Upper lobe of left lung (tissue), 6 donors: ENCODE measurements at regions not wholly inside any gene's neighbourhood (a gene's known extent, or its start where the extent isn't known, plus 50 kb on each side); places are given as distances from the start of the nearest gene placed in this dataset.

Source experiments
- ATAC-seq, 2 donors: fragments of 200-7000 bp; cut with Tn5 transposase; one replicate each; pipeline ENCODE4 v1.9.1; 2022; ENCODE audit warnings: mild to moderate bottlenecking in 2 of 2, moderate library complexity in 2 of 2; ENCODE audit not compliant: low FRiP score in 2 of 2
- DNase-seq, 2 donors: peaks; one replicate each; pipeline ENCODE4 v3.0.0-alpha.2; 2019 to 2020
- H3K27ac ChIP-seq, 4 donors: fragments of 200-600 bp; sonication (generic); one replicate each; pipeline ENCODE4 v1.5.1; 2016 to 2019
- H3K27me3 ChIP-seq, 4 donors: fragments of 200-600 bp; sonication (generic); one replicate each; pipeline ENCODE4 v1.5.1; 2017 to 2019
- H3K36me3 ChIP-seq, 4 donors: fragments of 200-600 bp; sonication (generic); one replicate each; pipeline ENCODE4 v1.5.1; 2016 to 2019
- H3K4me1 ChIP-seq, 4 donors: fragments of 200-600 bp; sonication (generic); one replicate each; pipeline ENCODE4 v1.5.1; 2018 to 2019
- H3K4me3 ChIP-seq, 4 donors: fragments of 200-600 bp; sonication (generic); one replicate each; pipeline ENCODE4 v1.5.1; 2017 to 2019; ENCODE audit warnings: mild to moderate bottlenecking in 2 of 4, moderate library complexity in 1 of 4
- H3K9me3 ChIP-seq, 4 donors: fragments of 200-600 bp; sonication (generic); one replicate each; pipeline ENCODE4 v1.5.1; 2018 to 2019
- CTCF ChIP-seq, 6 experiments: fragments of 450-650 bp in 4 of 6; fragments of 200-600 bp in 2 of 6; sonication (generic) in 2 of 6; IDR thresholded peaks; one replicate each; pipeline ENCODE4 v1.5.1; 2016 to 2019; ENCODE audit warnings: antibody characterized with exemption in 6 of 6
- EP300 ChIP-seq, 4 donors: sonication (generic); formaldehyde crosslinking; IDR thresholded peaks; one replicate each; pipeline ENCODE4 v1.5.1; 2017; ENCODE audit warnings: antibody characterized with exemption in 4 of 4, control low read depth in 2 of 4
- POLR2A ChIP-seq, 4 donors: fragments of 450-650 bp; IDR thresholded peaks; one replicate each; pipeline ENCODE4 v1.5.1; 2016 to 2017; ENCODE audit warnings: antibody characterized with exemption in 4 of 4, mild to moderate bottlenecking in 2 of 4
- POLR2AphosphoS5 ChIP-seq, 2 donors: sonication (generic); formaldehyde crosslinking; IDR thresholded peaks; one replicate each; pipeline ENCODE4 v1.5.1; 2017; ENCODE audit warnings: antibody characterized with exemption in 2 of 2
- WGBS, 2 donors: methylation state at CpG; one replicate each; pipeline ENCODE4 v1.1.5; 2017 to 2018; 5-methylcytosine and 5-hydroxymethylcytosine counted together
- donor health status: DM: no; HTN: no; CAD: no; lungs with moderate emphysema.
- donor health status: DM: no; HTN: yes; CAD: no; lungs with severe emphysema.

DNA sequence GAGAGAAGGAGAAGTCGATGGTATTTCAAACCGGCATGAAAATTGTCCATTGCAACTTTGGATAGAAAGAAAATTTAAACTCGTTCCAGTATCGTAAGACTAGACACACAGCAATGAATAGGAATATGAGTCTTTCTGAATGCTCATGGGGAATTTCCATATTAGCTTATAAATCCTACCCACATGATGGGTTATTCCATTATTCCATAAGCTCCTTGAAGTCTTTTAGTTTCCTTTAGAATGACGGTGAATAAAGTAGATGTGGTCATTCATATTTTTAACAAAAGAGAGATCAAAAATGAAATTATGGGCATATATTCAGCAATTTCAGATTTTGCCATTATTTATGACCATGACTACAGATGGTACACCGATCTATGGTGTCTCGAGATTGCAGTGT is 163.4 kb upstream of the HMGA2 start:
- no peaks in the 10 kb centered on the region for H3K36me3 ChIP-seq
- no peak for DNase-seq
- H3K27me3 ChIP-seq = no peaks in the 10 kb centered on the region
- no peaks in the 10 kb centered on the region for H3K4me1 ChIP-seq
- no peak overlapping the region for H3K4me3 ChIP-seq
- H3K9me3 ChIP-seq = no peaks in the 10 kb centered on the region
- no peak for TF ChIP-seq EP300 (IDR thresholded peaks at IDR 0.05)
- no peak for TF ChIP-seq POLR2AphosphoS5 (IDR thresholded peaks at IDR 0.05)
- no peak for TF ChIP-seq CTCF (IDR thresholded peaks at IDR 0.05)
- no peak for TF ChIP-seq POLR2A (IDR thresholded peaks at IDR 0.05)
- no peak overlapping the region for H3K27ac ChIP-seq
- no peak for ATAC-seq
- WGBS, 2 donors = 95 to 97% methylated on average over 7 of the region's 7 CpGs

DNA sequence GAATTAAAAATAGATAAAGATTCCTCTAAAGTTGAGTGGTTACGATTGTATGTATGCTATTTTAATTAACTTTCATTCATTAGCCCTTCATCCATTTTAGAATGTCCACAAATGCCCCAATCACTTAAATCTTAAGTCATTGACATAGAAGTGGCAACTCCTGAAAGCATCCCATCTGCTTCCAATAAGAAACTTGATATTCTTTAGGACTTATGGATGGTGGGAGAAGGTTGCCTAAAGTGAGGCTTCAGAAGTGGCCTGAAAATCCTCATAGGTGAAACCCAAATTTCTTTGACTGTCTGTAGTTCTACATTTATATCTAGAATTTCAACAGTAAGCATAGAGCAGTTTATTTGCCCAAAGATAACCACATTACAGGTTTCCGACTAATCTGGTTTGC is 161.7 kb upstream of the HMGA2 start:
- Histone ChIP-seq H3K27ac (no peak overlapping the region), H3K36me3 (no peaks in the 10 kb centered on the region), H3K4me1 (no peaks in the 10 kb centered on the region), H3K4me3 (no peak overlapping the region), H3K9me3 (no peaks in the 10 kb centered on the region), H3K27me3 (no peaks in the 10 kb centered on the region)
- DNase-seq (no peak), ATAC-seq (no peak)
- WGBS, 2 donors = 96% methylated on average over 2 of the region's 2 CpGs
- TF ChIP-seq POLR2AphosphoS5 (IDR thresholded peaks at IDR 0.05) = no peak
- TF ChIP-seq CTCF (IDR thresholded peaks at IDR 0.05) = no peak
- no peak for TF ChIP-seq EP300 (IDR thresholded peaks at IDR 0.05)
- no peak for TF ChIP-seq POLR2A (IDR thresholded peaks at IDR 0.05)

- H3K36me3 ChIP-seq = no peaks in the 10 kb centered on the region
- 91 to 93% methylated on average over 5 of the region's 5 CpGs for WGBS, 2 donors
- TF ChIP-seq POLR2AphosphoS5 (IDR thresholded peaks at IDR 0.05) (no peak), POLR2A (IDR thresholded peaks at IDR 0.05) (no peak), CTCF (IDR thresholded peaks at IDR 0.05) (no peak), EP300 (IDR thresholded peaks at IDR 0.05) (no peak)
- H3K27ac ChIP-seq = no peak overlapping the region
- no peak overlapping the region for H3K4me3 ChIP-seq
- no peak for ATAC-seq
- no peaks in the 10 kb centered on the region for H3K4me1 ChIP-seq
- H3K9me3 ChIP-seq = no peaks in the 10 kb centered on the region
- H3K27me3 ChIP-seq = no peaks in the 10 kb centered on the region
- DNase-seq = no peak
Measured at GRCh38 chr12:65663097-65663496, 161.2 kb upstream of the HMGA2 start.

DNA sequence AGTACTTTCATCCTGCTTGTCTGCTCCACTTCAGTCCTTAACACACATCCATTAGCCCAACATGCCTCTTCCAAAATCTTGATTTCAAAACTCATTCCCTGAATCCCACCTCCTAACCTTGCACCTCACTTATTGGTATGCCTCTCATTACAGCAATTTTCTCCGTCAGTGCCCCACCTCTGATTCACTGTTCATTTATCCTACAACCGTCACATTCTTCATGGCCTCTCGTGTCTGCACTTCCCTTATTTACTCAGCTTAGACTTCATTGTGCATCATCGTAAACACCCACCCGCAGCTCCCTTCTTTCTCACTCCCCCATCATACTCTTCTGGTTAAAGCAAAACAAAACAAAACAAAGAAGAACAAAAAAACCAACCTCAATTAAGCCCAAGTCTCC is 160.6 kb upstream of the HMGA2 start:
- Histone ChIP-seq H3K9me3 (no peaks in the 10 kb centered on the region), H3K27ac (no peak overlapping the region), H3K4me3 (no peak overlapping the region), H3K4me1 (no peaks in the 10 kb centered on the region), H3K27me3 (no peaks in the 10 kb centered on the region), H3K36me3 (no peaks in the 10 kb centered on the region)
- no peak for TF ChIP-seq EP300 (IDR thresholded peaks at IDR 0.05)
- no peak for TF ChIP-seq POLR2AphosphoS5 (IDR thresholded peaks at IDR 0.05)
- no peak for TF ChIP-seq CTCF (IDR thresholded peaks at IDR 0.05)
- no peak for TF ChIP-seq POLR2A (IDR thresholded peaks at IDR 0.05)
- ATAC-seq (no peak), DNase-seq (no peak)
- WGBS, 2 donors = 90 to 92% methylated on average over 5 of the region's 5 CpGs

GRCh38 chr12:65664715-65665250 is 159.5 kb upstream of the HMGA2 start:
- H3K4me3 ChIP-seq = no peak overlapping the region
- DNase-seq (no peak), ATAC-seq (no peak)
- WGBS, 2 donors = 86 to 89% methylated on average over 3 of the region's 3 CpGs
- no peak overlapping the region for H3K27ac ChIP-seq
- no peaks in the 10 kb centered on the region for H3K4me1 ChIP-seq
- no peak for TF ChIP-seq POLR2A (IDR thresholded peaks at IDR 0.05)
- TF ChIP-seq POLR2AphosphoS5 (IDR thresholded peaks at IDR 0.05) = no peak
- TF ChIP-seq EP300 (IDR thresholded peaks at IDR 0.05) = no peak
- no peaks in the 10 kb centered on the region for H3K36me3 ChIP-seq
- no peaks in the 10 kb centered on the region for H3K9me3 ChIP-seq
- H3K27me3 ChIP-seq = no peaks in the 10 kb centered on the region
